ENCODE measurements at regions not wholly inside any gene's neighbourhood (a gene's known extent, or its start where the extent isn't known, plus 50 kb on each side); places are given as distances from the start of the nearest gene placed in this dataset.

GRCh38 chr4:123640824-123641223 is 244.2 kb downstream of the SPRY1 start:
- Histone ChIP-seq H3K27ac (ENCODE audit: low read depth, low read length, poor library complexity, severe bottlenecking) (no peak overlapping the region), H3K4me1 (ENCODE audit: insufficient read depth, low read length, severe bottlenecking) (peaks cover 3% of the 10 kb centered on the region), H3K36me3 (ENCODE audit: insufficient read depth, low read length) (no peaks in the 10 kb centered on the region), H4K20me1 (ENCODE audit: insufficient read depth, low read length) (no peaks in the 10 kb centered on the region), H2AFZ (ENCODE audit: low read length) (no peak overlapping the region), H3F3A (ENCODE audit: insufficient read depth, low read length) (no peaks in the 10 kb centered on the region), H3K27me3 (ENCODE audit: insufficient read depth, low read length) (no peaks in the 10 kb centered on the region), H3K4me3 (ENCODE audit: low read depth, low read length, poor library complexity, severe bottlenecking) (no peak overlapping the region), H3K9ac (ENCODE audit: low read length) (no peak overlapping the region), H3K4me2 (ENCODE audit: low read length) (no peak overlapping the region), H3K79me2 (ENCODE audit: insufficient read depth, low read length) (no peaks in the 10 kb centered on the region), H3K9me3 (ENCODE audit: low read length) (no peaks in the 10 kb centered on the region), H3K9me2 (ENCODE audit: low read depth, low read length) (no peaks in the 10 kb centered on the region)
- TF ChIP-seq EZH2 (IDR thresholded peaks at IDR 0.05; ENCODE audit: borderline replicate concordance, low read length) (no peak), CTCF (IDR thresholded peaks at IDR 0.05; ENCODE audit: low read length) (no peak)

- H3K27me3 ChIP-seq (ENCODE audit: insufficient read depth, low read length), result no peaks in the 10 kb centered on the region
- H2AFZ ChIP-seq (ENCODE audit: low read length), result no peak overlapping the region
- no peaks in the 10 kb centered on the region for H3K36me3 ChIP-seq (ENCODE audit: insufficient read depth, low read length)
- H3K27ac ChIP-seq (ENCODE audit: low read depth, low read length, poor library complexity, severe bottlenecking), result no peak overlapping the region
- H3K79me2 ChIP-seq (ENCODE audit: insufficient read depth, low read length), result no peaks in the 10 kb centered on the region
- H4K20me1 ChIP-seq (ENCODE audit: insufficient read depth, low read length), result no peaks in the 10 kb centered on the region
- H3K4me3 ChIP-seq (ENCODE audit: low read depth, low read length, poor library complexity, severe bottlenecking), result no peak overlapping the region
- no peak overlapping the region for H3K9ac ChIP-seq (ENCODE audit: low read length)
- H3K4me2 ChIP-seq (ENCODE audit: low read length), result no peak overlapping the region
- H3K9me3 ChIP-seq (ENCODE audit: low read length), result no peaks in the 10 kb centered on the region
- peaks cover 6% of the 10 kb centered on the region for H3K4me1 ChIP-seq (ENCODE audit: insufficient read depth, low read length, severe bottlenecking)
- no peak for TF ChIP-seq CTCF (IDR thresholded peaks at IDR 0.05; ENCODE audit: low read length)
- no peak for TF ChIP-seq EZH2 (IDR thresholded peaks at IDR 0.05; ENCODE audit: borderline replicate concordance, low read length)
- no peaks in the 10 kb centered on the region for H3F3A ChIP-seq (ENCODE audit: insufficient read depth, low read length)
- no peaks in the 10 kb centered on the region for H3K9me2 ChIP-seq (ENCODE audit: low read depth, low read length)
Measured at GRCh38 chr4:123643691-123644090, 247.1 kb downstream of the SPRY1 start.

- Histone ChIP-seq H3K4me3 (ENCODE audit: low read depth, low read length, poor library complexity, severe bottlenecking) (peak overlapping the region; percentile 37), H3K9me3 (ENCODE audit: low read length) (no peaks in the 10 kb centered on the region), H3K9ac (ENCODE audit: low read length) (peak overlapping the region; percentile 43), H3K27ac (ENCODE audit: low read depth, low read length, poor library complexity, severe bottlenecking) (peak overlapping the region; percentile 88), H3K4me1 (ENCODE audit: insufficient read depth, low read length, severe bottlenecking) (peaks cover 32% of the 10 kb centered on the region), H4K20me1 (ENCODE audit: insufficient read depth, low read length) (no peaks in the 10 kb centered on the region), H3K27me3 (ENCODE audit: insufficient read depth, low read length) (no peaks in the 10 kb centered on the region), H3F3A (ENCODE audit: insufficient read depth, low read length) (no peaks in the 10 kb centered on the region), H3K4me2 (ENCODE audit: low read length) (peak overlapping the region; percentile 69), H3K79me2 (ENCODE audit: insufficient read depth, low read length) (no peaks in the 10 kb centered on the region), H2AFZ (ENCODE audit: low read length) (peak overlapping the region; percentile 68), H3K9me2 (ENCODE audit: low read depth, low read length) (no peaks in the 10 kb centered on the region), H3K36me3 (ENCODE audit: insufficient read depth, low read length) (no peaks in the 10 kb centered on the region)
- TF ChIP-seq EZH2 (IDR thresholded peaks at IDR 0.05; ENCODE audit: borderline replicate concordance, low read length) (no peak), CTCF (IDR thresholded peaks at IDR 0.05; ENCODE audit: low read length) (no peak)
Measured at GRCh38 chr4:123649250-123649644, 252.7 kb downstream of the SPRY1 start.
